ENCODE measurements at regions not wholly inside any gene's neighbourhood (a gene's known extent, or its start where the extent isn't known, plus 50 kb on each side); places are given as distances from the start of the nearest gene placed in this dataset.

DNA sequence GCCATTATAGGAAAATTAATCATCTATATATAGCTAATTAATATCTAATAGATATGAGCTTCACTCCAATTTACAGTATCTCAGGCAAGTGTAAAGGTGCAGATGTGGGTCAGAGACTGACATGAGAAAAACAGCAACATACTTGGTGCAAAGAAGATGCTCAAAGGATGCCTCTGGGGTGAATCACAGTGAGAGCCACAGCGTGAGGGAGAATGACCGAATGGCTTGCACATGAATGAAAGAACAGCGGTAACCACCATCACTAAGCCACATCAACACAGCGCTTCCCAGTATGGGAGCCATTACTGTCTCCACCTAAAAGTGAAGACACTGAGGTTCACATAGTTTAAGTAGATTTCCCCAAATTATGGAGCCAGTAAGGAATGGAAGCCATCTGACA, 423.4 kb upstream of the ID2 start:
- no peak overlapping the region for H3K27ac ChIP-seq
- H3K36me3 ChIP-seq (ENCODE audit: insufficient read depth) = no peaks in the 10 kb centered on the region
- H3K4me1 ChIP-seq (ENCODE audit: low read depth, poor library complexity, severe bottlenecking) = no peaks in the 10 kb centered on the region
- H3K27me3 ChIP-seq (ENCODE audit: insufficient read depth, low read depth) = no peaks in the 10 kb centered on the region
- no peak overlapping the region for H3K4me2 ChIP-seq
- no peak overlapping the region for H3K9ac ChIP-seq
- no peaks in the 10 kb centered on the region for H3K79me2 ChIP-seq (ENCODE audit: insufficient read depth, low read depth)
- no peak overlapping the region for H3K4me3 ChIP-seq (IDR thresholded peaks at IDR 0.05; ENCODE audit: insufficient read depth, low read depth, low read length)
- no peak overlapping the region for H2AFZ ChIP-seq (ENCODE audit: low read depth)
- H4K20me1 ChIP-seq (ENCODE audit: insufficient read depth) = no peaks in the 10 kb centered on the region
- TF ChIP-seq, protein P1, sequence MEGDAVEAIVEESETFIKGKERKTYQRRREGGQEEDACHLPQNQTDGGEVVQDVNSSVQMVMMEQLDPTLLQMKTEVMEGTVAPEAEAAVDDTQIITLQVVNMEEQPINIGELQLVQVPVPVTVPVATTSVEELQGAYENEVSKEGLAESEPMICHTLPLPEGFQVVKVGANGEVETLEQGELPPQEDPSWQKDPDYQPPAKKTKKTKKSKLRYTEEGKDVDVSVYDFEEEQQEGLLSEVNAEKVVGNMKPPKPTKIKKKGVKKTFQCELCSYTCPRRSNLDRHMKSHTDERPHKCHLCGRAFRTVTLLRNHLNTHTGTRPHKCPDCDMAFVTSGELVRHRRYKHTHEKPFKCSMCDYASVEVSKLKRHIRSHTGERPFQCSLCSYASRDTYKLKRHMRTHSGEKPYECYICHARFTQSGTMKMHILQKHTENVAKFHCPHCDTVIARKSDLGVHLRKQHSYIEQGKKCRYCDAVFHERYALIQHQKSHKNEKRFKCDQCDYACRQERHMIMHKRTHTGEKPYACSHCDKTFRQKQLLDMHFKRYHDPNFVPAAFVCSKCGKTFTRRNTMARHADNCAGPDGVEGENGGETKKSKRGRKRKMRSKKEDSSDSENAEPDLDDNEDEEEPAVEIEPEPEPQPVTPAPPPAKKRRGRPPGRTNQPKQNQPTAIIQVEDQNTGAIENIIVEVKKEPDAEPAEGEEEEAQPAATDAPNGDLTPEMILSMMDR (conservative IDR thresholded peaks at IDR 0.05; ENCODE audit: low read depth, low read length) = no peak

DNA sequence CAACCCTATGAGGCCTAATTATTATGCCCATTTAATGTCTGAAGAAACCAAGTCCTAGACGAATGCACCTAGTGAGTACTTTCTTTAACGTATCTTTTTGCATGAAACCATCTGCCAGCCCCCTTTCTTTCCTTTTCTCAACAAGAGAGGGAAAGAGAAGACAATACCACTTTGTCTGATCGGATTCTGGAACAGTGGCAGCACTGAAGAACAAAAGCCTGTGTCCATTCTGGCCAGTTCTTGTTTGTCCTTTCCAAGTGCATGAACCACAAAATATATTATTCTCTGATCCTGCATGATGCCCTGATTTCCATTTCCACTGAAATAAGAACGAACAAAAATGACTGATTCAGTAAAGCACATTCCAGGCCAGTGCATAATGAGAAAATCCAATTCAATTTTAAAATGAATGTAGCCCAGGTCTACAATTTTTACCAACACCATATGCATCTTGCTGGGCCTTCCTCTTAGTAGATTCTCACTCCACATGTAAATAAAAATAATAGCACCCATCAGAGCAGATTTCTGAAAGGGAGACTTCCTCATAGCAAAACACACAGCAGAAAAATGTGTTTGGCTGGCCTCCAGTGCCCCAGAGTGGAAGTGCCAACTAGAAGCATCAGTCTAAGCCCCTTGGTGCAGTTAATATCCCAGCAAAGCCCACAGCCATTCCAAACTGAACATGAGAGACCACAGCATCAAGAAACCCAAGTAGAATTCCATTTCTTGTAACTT, 422.6 kb upstream of the ID2 start:
- no peaks in the 10 kb centered on the region for H4K20me1 ChIP-seq (ENCODE audit: insufficient read depth)
- H3K27ac ChIP-seq = no peak overlapping the region
- TF ChIP-seq, protein P1 (conservative IDR thresholded peaks at IDR 0.05; ENCODE audit: low read depth, low read length) = no peak
- no peaks in the 10 kb centered on the region for H3K27me3 ChIP-seq (ENCODE audit: insufficient read depth, low read depth)
- H3K9ac ChIP-seq = no peak overlapping the region
- peaks cover 2% of the 10 kb centered on the region for H3K4me1 ChIP-seq (ENCODE audit: low read depth, poor library complexity, severe bottlenecking)
- no peaks in the 10 kb centered on the region for H3K36me3 ChIP-seq (ENCODE audit: insufficient read depth)
- no peaks in the 10 kb centered on the region for H3K79me2 ChIP-seq (ENCODE audit: insufficient read depth, low read depth)
- H2AFZ ChIP-seq (ENCODE audit: low read depth) = no peak overlapping the region
- H3K4me2 ChIP-seq = no peak overlapping the region
- no peak overlapping the region for H3K4me3 ChIP-seq (IDR thresholded peaks at IDR 0.05; ENCODE audit: insufficient read depth, low read depth, low read length)

DNA sequence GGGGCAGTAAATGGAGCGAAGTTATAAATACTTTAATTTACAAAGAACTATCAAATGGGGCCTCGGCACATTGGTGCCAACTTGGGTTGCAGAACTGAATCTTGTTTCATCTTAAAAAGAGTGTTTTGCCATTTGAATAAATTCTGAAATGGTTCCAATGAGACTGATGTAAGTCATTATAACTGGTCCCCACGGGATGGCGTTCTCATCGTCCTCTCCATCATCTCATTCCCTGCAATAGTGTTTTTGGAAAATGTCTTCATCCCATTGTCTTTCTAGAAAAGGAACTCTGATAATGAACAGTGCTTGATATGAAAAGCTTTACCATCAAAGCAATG, 422.0 kb upstream of the ID2 start:
- H3K4me1 ChIP-seq (ENCODE audit: low read depth, poor library complexity, severe bottlenecking) = peaks cover 7% of the 10 kb centered on the region
- TF ChIP-seq, protein P1 (conservative IDR thresholded peaks at IDR 0.05; ENCODE audit: low read depth, low read length) = no peak

DNA sequence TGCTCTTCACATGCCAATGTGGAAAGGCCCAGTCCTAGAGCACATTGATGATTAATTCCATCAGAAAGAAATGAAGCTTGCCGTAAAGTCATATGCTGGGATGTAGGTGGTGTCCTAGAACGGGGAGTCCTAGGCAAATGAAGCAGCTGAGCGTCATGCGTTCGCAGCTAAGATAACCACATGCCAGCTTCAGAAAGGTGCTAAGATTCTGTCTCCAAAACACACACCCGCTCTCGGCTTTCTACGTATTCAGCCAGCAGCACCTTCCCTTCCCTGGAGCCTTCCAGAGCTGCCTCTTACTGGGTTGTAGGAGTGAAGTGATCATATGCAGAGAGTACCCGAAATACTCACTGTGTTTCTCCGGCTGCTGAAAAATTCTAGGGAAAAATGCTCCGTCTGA, 421.6 kb upstream of the ID2 start:
- Histone ChIP-seq H3K79me2 (ENCODE audit: insufficient read depth, low read depth) (no peaks in the 10 kb centered on the region), H2AFZ (ENCODE audit: low read depth) (no peak overlapping the region), H3K27ac (no peak overlapping the region), H3K4me3 (IDR thresholded peaks at IDR 0.05; ENCODE audit: insufficient read depth, low read depth, low read length) (no peak overlapping the region), H4K20me1 (ENCODE audit: insufficient read depth) (no peaks in the 10 kb centered on the region), H3K4me2 (no peak overlapping the region), H3K9ac (no peak overlapping the region), H3K4me1 (ENCODE audit: low read depth, poor library complexity, severe bottlenecking) (peaks cover 11% of the 10 kb centered on the region), H3K36me3 (ENCODE audit: insufficient read depth) (no peaks in the 10 kb centered on the region), H3K27me3 (ENCODE audit: insufficient read depth, low read depth) (no peaks in the 10 kb centered on the region)
- TF ChIP-seq, protein P1 (conservative IDR thresholded peaks at IDR 0.05; ENCODE audit: low read depth, low read length) = no peak

More for the DNA sequence above, 422.0 kb upstream of the ID2 start:
- H3K4me2 ChIP-seq = no peak overlapping the region
- H3K79me2 ChIP-seq (ENCODE audit: insufficient read depth, low read depth) = no peaks in the 10 kb centered on the region
- no peak overlapping the region for H3K4me3 ChIP-seq (IDR thresholded peaks at IDR 0.05; ENCODE audit: insufficient read depth, low read depth, low read length)
- no peak overlapping the region for H3K27ac ChIP-seq
- H3K9ac ChIP-seq = no peak overlapping the region
- no peaks in the 10 kb centered on the region for H4K20me1 ChIP-seq (ENCODE audit: insufficient read depth)
- H3K36me3 ChIP-seq (ENCODE audit: insufficient read depth) = no peaks in the 10 kb centered on the region
- no peak overlapping the region for H2AFZ ChIP-seq (ENCODE audit: low read depth)
- no peaks in the 10 kb centered on the region for H3K27me3 ChIP-seq (ENCODE audit: insufficient read depth, low read depth)

Data from KMS-11 (cell line).